ENCODE measurements at regions not wholly inside any gene's neighbourhood (a gene's known extent, or its start where the extent isn't known, plus 50 kb on each side); places are given as distances from the start of the nearest gene placed in this dataset.

DNA sequence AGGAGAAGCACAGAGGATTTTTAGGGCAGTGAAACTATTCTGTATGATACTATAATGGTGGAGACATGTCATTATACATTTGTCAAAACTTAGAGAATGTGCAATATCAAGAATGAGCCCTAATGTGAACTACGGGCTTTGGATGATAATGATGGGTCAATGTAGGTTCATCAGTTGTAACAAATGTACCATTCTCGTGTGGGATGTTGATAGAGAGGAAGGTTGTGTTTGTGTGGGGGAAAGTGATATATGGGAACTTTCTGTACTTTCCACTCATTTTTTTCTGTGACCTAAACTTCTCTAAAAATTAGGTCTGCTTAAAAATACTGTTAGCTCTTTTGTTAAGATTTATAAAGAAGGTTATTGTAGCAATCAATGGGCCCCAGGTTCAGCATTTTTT lies 138.9 kb downstream of the SPATA31D1 start:
- H3K4me3 ChIP-seq (ENCODE audit: low read length): no peak overlapping the region
- TF ChIP-seq, protein P1, sequence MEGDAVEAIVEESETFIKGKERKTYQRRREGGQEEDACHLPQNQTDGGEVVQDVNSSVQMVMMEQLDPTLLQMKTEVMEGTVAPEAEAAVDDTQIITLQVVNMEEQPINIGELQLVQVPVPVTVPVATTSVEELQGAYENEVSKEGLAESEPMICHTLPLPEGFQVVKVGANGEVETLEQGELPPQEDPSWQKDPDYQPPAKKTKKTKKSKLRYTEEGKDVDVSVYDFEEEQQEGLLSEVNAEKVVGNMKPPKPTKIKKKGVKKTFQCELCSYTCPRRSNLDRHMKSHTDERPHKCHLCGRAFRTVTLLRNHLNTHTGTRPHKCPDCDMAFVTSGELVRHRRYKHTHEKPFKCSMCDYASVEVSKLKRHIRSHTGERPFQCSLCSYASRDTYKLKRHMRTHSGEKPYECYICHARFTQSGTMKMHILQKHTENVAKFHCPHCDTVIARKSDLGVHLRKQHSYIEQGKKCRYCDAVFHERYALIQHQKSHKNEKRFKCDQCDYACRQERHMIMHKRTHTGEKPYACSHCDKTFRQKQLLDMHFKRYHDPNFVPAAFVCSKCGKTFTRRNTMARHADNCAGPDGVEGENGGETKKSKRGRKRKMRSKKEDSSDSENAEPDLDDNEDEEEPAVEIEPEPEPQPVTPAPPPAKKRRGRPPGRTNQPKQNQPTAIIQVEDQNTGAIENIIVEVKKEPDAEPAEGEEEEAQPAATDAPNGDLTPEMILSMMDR (conservative IDR thresholded peaks at IDR 0.05; ENCODE audit: low read depth, low read length): no peak
- no peak for DNase-seq (ENCODE audit: low read depth)

DNA sequence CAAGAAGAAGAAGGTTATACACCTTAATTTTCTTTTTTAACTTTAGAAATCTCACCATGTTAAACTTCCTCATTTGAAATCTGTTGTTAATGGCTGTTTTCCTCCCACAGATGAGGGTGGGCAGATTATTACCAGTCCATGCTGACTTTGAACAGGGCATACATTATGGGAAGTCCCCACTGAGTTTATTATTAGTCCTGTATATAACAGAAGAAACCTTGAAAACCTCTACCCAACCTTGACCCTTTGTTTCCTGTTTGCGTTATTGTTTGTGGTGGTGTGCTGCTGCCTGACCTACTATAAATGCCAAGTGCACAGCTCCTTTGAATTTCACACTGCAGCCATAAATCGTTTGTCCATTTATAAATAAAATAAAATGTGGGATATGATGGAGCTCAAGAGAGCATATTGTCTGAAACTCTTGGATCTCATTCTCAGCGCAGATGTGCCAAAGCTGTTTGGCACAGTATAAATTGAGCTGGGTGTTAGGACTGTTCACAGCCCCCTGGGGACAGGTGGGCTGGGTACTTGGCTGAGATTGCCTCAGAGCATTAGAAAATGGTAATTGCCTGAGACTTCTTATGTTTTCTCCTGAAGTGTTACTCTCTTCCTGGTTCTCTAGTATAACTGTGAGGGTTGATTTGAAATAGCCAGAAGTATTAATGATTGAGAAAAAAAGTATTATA lies 139.6 kb downstream of the SPATA31D1 start:
- no peak overlapping the region for H3K4me3 ChIP-seq (ENCODE audit: low read length)
- TF ChIP-seq, protein P1 (conservative IDR thresholded peaks at IDR 0.05; ENCODE audit: low read depth, low read length): no peak
- no peak for DNase-seq (ENCODE audit: low read depth)

GRCh38 chr9:82129708-82130107 lies 141.1 kb downstream of the SPATA31D1 start:
- TF ChIP-seq, protein P1 (conservative IDR thresholded peaks at IDR 0.05; ENCODE audit: low read depth, low read length): no peak
- H3K4me3 ChIP-seq (ENCODE audit: low read length): no peak overlapping the region

GRCh38 chr9:82130331-82131042 lies 141.9 kb downstream of the SPATA31D1 start:
- no peak overlapping the region for H3K4me3 ChIP-seq (ENCODE audit: low read length)
- DNase-seq (ENCODE audit: low read depth): no peak

More at GRCh38 chr9:82129708-82130107, 141.1 kb downstream of the SPATA31D1 start:
- no peak for DNase-seq (ENCODE audit: low read depth)

DNA sequence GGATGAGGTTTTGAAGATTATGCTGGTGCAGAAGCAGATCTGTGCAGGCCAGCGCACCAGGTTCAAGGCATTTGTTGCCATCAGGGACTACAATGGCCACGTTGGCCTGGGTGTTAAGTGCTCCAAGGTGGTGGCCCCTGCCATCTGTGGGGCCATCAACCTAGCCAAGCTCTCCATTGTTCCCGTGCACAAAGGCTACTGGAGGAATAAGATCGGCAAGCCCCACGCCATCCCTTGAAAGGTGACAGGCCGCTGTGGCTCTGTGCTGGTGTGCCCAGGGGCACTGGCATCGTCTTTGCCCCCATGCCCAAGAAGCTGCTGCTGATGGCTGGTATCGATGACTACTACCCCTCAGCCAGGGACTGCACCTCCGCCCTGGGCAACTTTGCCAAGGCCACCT lies 142.5 kb downstream of the SPATA31D1 start:
- DNase-seq (ENCODE audit: low read depth): no peak
- TF ChIP-seq, protein P1 (conservative IDR thresholded peaks at IDR 0.05; ENCODE audit: low read depth, low read length): no peak
- H3K4me3 ChIP-seq (ENCODE audit: low read length): no peak overlapping the region

More at GRCh38 chr9:82130331-82131042, 141.9 kb downstream of the SPATA31D1 start:
- TF ChIP-seq, protein P1 (conservative IDR thresholded peaks at IDR 0.05; ENCODE audit: low read depth, low read length): no peak

DNA sequence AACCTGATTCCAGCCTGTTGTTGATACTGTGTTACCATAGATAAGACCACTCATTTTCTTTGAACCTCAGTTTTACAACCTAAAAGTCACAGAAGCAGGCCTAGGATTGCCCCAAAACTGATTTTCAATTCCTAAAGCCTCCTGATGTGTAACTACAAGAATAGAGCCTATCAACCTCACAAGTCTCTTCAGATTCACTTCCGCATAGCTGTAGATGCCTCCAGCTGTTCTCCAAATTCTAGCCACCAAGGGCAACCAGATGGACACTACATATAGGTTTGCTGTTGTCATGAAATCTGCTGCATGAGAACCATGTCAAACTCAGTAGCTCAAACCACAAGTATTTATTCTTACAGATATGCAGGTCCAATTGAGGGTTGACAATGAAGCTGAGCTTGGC lies 143.5 kb downstream of the SPATA31D1 start:
- TF ChIP-seq, protein P1 (conservative IDR thresholded peaks at IDR 0.05; ENCODE audit: low read depth, low read length): no peak
- H3K4me3 ChIP-seq (ENCODE audit: low read length): no peak overlapping the region
- DNase-seq (ENCODE audit: low read depth): no peak

- TF ChIP-seq, protein P1 (conservative IDR thresholded peaks at IDR 0.05; ENCODE audit: low read depth, low read length): no peak
- no peak overlapping the region for H3K4me3 ChIP-seq (ENCODE audit: low read length)
- DNase-seq (ENCODE audit: low read depth): no peak
Observed at GRCh38 chr9:82134010-82134409, 145.4 kb downstream of the SPATA31D1 start.
